RWPE2 (cell line): ENCODE measurements at regions not wholly inside any gene's neighbourhood (a gene's known extent, or its start where the extent isn't known, plus 50 kb on each side); places are given as distances from the start of the nearest gene placed in this dataset.

Source experiments
- ATAC-seq: fragments of 200-7000 bp; cut with Tn5 transposase; 3 replicates; pipeline ENCODE4 v1.9.1; 2021; ENCODE audit warnings: low read depth
- DNase-seq: peaks from one replicate; pipeline ENCODE4 v3.0.0-alpha.2; 2020; ENCODE audit warnings: low spot score
- H3K27ac ChIP-seq: fragments of 450-650 bp; 2 replicates; pipeline ENCODE4 v1.5.1; 2017; ENCODE audit warnings: mild to moderate bottlenecking; ENCODE audit not compliant: poor library complexity, severe bottlenecking
- H3K27me3 ChIP-seq: fragments of 250-450 bp; sonication (Bioruptor Pico); 2 replicates; pipeline ENCODE4 v1.5.1; 2021; ENCODE audit warnings: mild to moderate bottlenecking, moderate library complexity; ENCODE audit not compliant: insufficient read depth, poor library complexity, severe bottlenecking
- H3K36me3 ChIP-seq: fragments of 250-450 bp; sonication (Bioruptor Pico); 2 replicates; pipeline ENCODE4 v1.5.1; 2020; ENCODE audit warnings: low read depth, mild to moderate bottlenecking, moderate library complexity
- H3K4me1 ChIP-seq: fragments of 250-450 bp; sonication (Bioruptor Pico); 2 replicates; pipeline ENCODE4 v1.5.1; 2021; ENCODE audit warnings: mild to moderate bottlenecking, moderate library complexity; ENCODE audit not compliant: insufficient read depth, poor library complexity, severe bottlenecking
- H3K4me3 ChIP-seq: fragments of 250-450 bp; sonication (Bioruptor Pico); 2 replicates; pipeline ENCODE4 v1.5.1; 2021; ENCODE audit warnings: mild to moderate bottlenecking, moderate library complexity; ENCODE audit not compliant: severe bottlenecking
- H3K9me3 ChIP-seq: fragments of 250-450 bp; sonication (Bioruptor Pico); 2 replicates; pipeline ENCODE4 v1.5.1; 2021; ENCODE audit warnings: mild to moderate bottlenecking, moderate library complexity; ENCODE audit not compliant: severe bottlenecking
- CTCF ChIP-seq: fragments of 450-650 bp; IDR thresholded peaks from one replicate; pipeline ENCODE4 v1.5.1; 2017; ENCODE audit warnings: mild to moderate bottlenecking, moderate library complexity; ENCODE audit not compliant: poor library complexity, severe bottlenecking

GRCh38 chr1:164356511-164356910 is 202.5 kb upstream of the PBX1 start:
- DNase-seq: no peak
- Histone ChIP-seq H3K27me3 (no peaks in the 10 kb centered on the region), H3K4me1 (no peaks in the 10 kb centered on the region), H3K9me3 (peaks cover 2% of the 10 kb centered on the region), H3K27ac (no peak overlapping the region), H3K36me3 (no peaks in the 10 kb centered on the region), H3K4me3 (no peak overlapping the region)
- ATAC-seq: no peak
- no peak for TF ChIP-seq CTCF

- no peak overlapping the region for H3K4me3 ChIP-seq
- no peaks in the 10 kb centered on the region for H3K27me3 ChIP-seq
- H3K27ac ChIP-seq: no peak overlapping the region
- H3K36me3 ChIP-seq: no peaks in the 10 kb centered on the region
- no peaks in the 10 kb centered on the region for H3K9me3 ChIP-seq
- no peak for TF ChIP-seq CTCF
- DNase-seq (no peak), ATAC-seq (no peak)
- H3K4me1 ChIP-seq: no peaks in the 10 kb centered on the region
Measured at GRCh38 chr1:164360265-164360664, 198.7 kb upstream of the PBX1 start.

- Histone ChIP-seq H3K36me3 (no peaks in the 10 kb centered on the region), H3K9me3 (no peaks in the 10 kb centered on the region), H3K4me3 (no peak overlapping the region), H3K27ac (no peak overlapping the region), H3K4me1 (no peaks in the 10 kb centered on the region), H3K27me3 (no peaks in the 10 kb centered on the region)
- TF ChIP-seq CTCF: no peak
- DNase-seq (no peak), ATAC-seq (no peak)
Measured at GRCh38 chr1:164361927-164362326, 197.1 kb upstream of the PBX1 start.

GRCh38 chr1:164363980-164364379 is 195.0 kb upstream of the PBX1 start:
- H3K36me3 ChIP-seq: no peaks in the 10 kb centered on the region
- H3K27ac ChIP-seq: no peak overlapping the region
- ATAC-seq (no peak), DNase-seq (no peak)
- TF ChIP-seq CTCF: no peak
- H3K9me3 ChIP-seq: no peaks in the 10 kb centered on the region
- H3K4me3 ChIP-seq: no peak overlapping the region
- H3K27me3 ChIP-seq: no peaks in the 10 kb centered on the region
- H3K4me1 ChIP-seq: no peaks in the 10 kb centered on the region

- ATAC-seq: no peak
Measured at GRCh38 chr1:164366014-164366413, 193.0 kb upstream of the PBX1 start.

More at GRCh38 chr1:164366014-164366413, 193.0 kb upstream of the PBX1 start:
- DNase-seq: no peak
- no peaks in the 10 kb centered on the region for H3K36me3 ChIP-seq
- no peaks in the 10 kb centered on the region for H3K4me1 ChIP-seq
- H3K4me3 ChIP-seq: no peak overlapping the region
- no peak for TF ChIP-seq CTCF
- no peak overlapping the region for H3K27ac ChIP-seq
- no peaks in the 10 kb centered on the region for H3K9me3 ChIP-seq
- H3K27me3 ChIP-seq: no peaks in the 10 kb centered on the region
